ENCODE measurements at regions not wholly inside any gene's neighbourhood (a gene's known extent, or its start where the extent isn't known, plus 50 kb on each side); places are given as distances from the start of the nearest gene placed in this dataset.

DNA sequence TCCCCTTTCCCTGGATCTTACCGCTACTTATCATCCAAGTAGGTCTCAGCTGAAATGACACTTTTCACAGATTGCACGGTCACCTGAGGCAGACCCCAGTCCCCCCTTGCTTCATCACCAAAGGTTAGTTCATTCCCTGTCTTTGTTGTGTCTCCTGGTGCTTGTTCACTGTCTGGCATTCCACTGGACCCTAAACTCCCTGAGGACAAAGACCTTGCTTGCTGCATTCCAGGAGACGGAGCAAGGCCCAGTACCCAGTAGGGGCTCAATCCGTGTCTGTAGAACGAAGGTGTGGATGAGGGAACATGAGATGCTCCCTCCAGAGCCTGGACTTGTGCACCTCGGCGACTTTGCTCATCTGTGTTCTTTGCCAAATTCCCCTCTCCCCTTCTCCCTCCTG lies 160.0 kb downstream of the RAB11FIP2 start:
- no peak for FAIRE-seq

DNA sequence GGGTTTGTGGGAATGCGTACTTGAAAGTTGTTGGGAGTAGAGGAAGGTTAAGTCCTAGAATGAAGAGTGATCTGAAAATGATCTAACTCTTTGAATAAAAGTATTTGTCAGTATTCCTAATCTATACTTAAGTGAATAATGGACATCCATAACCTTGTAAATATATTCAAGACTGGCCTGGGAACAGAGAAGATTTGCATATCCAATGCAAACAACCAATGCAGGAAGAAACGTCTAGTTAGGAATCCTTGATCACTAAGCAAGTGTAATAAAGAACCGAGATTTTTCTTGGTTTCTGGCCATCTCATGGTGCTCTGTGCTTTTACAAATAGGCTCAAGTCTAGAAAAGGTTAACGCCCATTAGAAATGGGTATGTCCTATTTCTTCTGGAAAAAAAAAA lies 157.1 kb downstream of the RAB11FIP2 start:
- no peak for FAIRE-seq

DNA sequence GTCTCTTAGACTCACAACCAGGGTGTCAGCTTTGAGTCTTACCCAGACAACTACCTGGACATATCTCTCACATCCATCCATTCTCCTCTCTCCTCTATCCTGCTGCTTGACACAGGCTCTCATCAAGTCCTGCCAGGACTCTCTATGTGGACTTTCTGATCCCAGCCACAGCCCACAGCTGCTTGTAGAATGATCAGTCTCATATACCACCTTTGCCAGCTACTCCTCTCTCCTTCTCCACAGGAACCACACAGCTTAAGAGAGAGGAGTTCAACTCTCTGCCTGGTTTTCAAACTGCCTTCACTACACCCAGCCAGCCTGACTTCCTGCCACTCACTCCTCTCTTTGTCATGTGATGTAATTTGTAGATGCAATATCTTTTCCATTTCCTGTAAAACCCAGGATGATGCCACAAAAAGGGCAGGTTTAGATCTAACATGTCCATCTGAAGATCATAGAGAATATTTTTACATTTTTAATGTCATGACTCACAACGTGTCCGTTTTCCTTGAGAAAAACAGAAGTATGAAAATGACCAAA lies 154.0 kb downstream of the RAB11FIP2 start:
- FAIRE-seq, result no peak

DNA sequence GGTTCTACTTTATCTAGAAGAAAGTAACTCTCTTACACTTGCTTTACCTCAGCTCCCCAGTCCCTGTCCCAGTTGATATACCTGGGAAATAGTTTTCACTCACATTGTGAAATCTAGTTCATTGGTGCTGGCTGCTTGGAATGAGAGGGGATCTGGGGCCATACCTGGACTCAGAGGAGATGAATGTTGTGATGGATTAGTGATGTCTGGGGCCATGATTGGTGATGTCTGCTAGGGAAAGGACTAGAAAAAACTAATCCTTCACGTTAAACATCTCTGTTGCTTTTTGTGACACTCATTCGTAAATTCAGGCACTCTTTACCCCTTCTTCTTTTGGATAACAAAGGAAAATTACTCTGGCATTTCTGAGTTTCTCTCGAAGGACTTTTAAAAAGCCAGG lies 152.4 kb downstream of the RAB11FIP2 start:
- FAIRE-seq, result no peak

DNA sequence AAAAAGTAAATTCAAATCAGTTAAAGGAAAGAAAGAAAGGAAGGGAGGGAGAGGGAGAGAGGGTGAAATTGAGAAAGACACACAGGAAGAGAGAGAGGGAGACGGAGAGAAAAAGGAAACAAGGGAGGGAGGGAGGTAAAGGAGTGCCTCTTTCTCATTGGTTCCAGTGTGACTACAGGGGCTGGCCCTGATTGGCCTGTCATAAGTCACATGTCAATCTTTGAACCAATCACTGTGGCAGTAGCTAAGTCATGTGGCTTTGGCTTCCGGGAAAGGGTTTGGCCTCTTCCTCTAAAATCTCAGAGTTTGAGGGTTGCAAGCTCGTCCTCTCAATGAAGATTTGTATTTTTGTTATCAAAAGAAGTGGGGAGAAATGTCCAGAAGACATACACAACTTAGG lies 150.2 kb downstream of the RAB11FIP2 start:
- FAIRE-seq, result no peak

DNA sequence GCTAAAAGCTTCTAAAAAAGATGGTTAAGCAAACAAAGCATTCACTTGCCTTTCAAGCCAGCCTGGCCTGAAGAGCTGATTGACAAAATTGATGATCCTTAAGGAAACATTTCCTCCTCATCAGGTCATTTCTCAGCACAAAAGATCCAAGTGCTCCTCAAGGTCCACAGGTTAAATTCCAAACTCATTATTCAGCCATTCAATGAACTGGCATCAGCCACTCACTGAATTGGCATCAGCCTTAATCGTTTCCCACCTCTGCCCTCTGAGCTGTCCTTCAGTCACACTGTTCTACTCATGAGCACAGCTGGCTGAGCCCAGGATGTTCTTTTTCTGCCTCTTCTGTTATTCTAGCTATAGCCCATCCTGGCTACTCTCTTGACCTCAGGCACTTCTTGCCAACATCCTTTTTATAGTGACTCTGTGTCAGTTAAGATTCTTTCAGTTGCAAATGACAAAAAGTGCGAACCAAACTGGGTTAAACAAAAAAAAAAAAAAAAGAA lies 147.5 kb downstream of the RAB11FIP2 start:
- FAIRE-seq, result no peak

DNA sequence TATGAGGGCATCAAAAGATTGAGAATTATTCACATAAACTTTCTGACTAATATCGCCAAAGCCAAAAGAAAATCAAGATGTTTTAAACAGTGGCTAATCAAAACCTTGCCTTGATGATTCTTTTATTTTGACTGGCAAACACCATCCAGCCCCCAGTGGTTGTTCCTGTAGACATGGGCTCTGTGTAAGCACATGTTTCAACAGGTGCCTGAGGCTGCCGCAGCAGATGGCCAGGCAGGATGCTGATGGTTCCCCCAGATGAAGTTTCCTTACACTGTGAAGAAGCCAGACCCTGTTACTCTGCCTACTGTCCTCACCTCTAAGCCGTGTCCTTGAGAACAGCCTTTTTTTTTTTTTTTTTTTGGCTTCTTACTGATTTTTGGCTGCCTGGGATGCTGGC lies 146.5 kb downstream of the RAB11FIP2 start:
- no peak for FAIRE-seq

DNA sequence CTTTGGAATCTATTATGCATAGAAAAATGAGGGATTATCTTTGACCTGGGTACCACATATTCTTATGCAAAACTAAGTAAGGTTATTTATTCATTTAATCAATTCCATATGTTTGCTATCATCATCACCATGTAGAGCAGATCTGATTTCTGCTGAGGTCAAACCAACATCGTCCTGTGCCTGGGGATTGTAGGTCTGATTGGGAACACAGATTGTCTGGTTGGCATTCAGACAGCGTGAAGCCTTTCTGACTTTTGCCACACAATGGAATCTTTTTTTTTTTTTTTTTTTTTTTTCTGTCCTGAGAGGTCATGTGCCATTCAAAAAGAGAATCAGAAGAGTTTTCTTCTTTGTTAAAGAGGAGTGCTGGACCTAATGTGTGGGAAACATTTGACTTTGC lies 142.9 kb downstream of the RAB11FIP2 start:
- FAIRE-seq, result no peak

DNA sequence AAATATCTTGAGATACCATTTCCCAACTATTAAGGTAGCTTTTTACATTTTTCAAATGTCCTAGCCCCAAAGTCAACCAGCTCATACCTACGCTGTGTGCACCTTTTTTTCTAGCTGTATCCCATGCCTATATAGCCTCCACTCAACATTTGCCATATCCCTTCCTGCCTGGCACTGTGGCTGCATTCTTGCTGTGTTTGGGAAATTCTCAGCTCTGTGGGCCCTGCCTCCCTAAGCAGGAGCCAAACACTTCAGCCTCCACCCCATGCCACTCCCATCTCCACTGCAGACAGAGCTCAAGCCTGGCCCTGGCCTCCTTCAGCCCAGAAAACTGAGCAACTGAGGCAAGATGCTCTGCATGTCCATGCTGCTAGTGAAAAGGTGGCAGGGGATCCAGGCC lies 141.3 kb downstream of the RAB11FIP2 start:
- FAIRE-seq, result no peak

DNA sequence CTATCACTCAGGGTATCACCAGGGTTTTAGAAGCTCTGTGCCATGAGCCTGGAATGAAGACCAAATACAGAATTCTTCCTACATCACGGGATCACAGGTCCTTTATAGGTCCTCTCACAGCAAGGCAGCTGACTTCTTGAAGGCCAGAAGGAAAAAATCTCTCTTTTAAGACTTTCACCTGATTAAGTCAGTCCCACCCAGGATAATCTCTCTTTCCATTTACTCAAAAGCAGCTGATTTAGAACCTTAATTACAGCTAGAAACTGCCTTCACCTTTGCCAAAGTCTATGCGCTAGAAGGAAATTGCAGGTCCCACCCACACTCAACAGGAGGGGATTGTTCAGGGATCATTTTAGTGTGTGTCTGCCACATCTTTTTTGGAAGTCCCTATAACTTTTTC lies 135.1 kb downstream of the RAB11FIP2 start:
- no peak for FAIRE-seq

DNA sequence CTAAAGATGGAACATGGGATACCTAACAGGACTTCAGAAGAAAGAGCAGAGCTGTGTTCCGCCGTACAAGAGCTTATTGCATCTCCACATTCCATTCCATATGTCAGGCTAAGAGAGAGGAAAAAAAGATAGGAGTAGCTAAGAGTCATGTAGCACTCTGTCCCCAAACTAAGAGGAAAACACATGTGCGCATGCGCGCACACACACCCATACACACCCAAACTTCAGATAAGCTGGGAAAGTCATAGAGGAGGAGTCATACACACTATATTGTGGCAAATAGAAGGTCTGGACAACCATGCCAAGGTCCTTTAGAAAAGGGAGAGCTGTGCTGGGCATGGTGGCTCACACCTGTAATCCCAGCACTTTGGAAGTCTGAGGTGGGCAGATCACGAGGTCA lies 132.4 kb downstream of the RAB11FIP2 start:
- no peak for FAIRE-seq

DNA sequence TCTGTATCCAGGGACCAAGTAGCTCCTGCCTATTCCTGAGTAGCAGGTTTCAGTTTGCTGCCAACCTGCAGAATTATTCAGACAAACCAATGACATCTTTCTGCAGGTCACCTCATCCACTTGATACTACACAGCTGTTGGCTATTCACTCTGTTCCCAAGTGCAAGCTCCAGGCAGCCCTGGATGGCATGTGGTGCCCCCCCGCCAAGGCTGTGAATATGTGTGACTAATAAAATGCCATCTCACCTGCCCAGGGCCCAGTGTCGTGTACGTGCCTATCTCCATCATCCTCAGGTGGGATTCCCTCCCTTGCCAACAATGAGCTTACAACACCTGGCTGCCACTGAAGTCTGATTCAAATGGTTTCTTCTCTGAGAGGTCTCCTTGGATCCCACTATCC lies 125.8 kb downstream of the RAB11FIP2 start:
- FAIRE-seq, result no peak

DNA sequence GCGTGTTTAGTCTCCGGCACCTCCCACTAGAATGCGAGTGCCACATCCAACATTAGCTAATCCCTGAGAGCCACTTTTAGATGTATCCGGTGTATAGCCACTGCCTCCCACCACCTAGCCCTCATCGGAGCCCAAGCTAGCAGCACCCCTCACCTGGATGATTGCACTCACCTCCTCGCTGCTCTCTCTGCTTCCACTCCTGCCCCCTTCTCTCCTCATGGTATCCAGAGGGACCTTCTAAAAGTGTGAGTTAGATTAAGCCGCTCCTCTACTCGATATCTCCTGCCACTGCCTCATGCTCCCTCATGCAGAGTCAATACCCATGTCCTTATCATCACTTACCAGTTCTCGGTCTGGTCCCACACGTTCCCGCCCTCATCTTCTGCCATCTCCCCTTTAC lies 125.3 kb downstream of the RAB11FIP2 start:
- FAIRE-seq, result no peak

DNA sequence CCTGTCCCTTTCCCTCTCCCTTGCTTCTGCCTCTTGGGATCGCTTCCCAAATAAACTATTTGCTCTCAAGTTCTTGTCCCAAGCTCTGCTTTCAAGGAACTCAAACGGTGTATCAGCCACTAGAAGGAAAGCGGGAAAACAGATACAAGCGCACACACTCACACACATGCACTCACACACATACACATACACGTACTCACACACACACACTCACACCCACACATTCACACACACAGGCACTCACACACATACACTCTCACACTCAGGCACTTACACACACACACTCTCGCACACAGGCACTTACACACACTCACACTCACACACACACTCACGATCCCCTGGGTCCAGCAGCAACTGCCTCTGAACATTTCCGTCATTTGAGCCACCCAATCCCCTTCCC lies 121.9 kb downstream of the RAB11FIP2 start:
- FAIRE-seq, result no peak

DNA sequence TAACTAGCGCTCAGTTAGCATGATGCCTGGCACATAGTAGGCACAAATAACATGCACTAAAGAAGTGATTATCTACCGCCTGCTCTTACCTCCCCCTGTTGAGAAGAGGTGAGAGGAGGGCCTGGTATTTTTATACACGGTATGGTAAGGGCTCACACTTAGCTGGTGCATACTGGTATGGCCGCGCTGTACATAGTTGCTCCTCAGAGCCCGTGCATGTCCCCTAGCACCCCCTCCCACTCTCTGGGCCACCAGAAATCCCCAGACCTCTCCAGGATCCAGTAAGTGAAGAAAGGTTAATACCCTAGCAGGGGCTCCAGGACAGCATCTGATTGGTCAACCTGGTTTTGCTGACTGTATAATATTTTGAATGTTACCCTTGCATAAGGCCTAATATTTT lies 121.4 kb downstream of the RAB11FIP2 start:
- FAIRE-seq, result no peak

DNA sequence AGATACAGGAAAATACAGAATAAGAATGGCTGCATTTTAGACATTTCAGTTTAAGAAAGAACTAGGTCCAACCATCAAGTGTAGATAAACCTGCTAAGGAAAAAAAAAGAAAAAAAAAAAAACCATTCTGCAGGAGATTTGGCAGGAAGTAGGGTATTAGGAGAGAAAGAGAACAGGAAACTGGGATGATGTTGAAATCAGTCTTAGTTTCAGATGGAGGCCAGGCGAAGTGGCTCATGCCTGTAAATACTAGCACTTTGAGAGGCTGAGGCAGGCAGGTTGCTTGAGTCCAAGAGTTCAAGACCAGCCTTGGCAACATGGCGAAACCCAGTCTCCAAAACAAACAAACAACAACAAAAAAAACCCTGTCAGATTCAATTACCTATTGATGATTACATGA lies 120.2 kb downstream of the RAB11FIP2 start:
- FAIRE-seq, result no peak

DNA sequence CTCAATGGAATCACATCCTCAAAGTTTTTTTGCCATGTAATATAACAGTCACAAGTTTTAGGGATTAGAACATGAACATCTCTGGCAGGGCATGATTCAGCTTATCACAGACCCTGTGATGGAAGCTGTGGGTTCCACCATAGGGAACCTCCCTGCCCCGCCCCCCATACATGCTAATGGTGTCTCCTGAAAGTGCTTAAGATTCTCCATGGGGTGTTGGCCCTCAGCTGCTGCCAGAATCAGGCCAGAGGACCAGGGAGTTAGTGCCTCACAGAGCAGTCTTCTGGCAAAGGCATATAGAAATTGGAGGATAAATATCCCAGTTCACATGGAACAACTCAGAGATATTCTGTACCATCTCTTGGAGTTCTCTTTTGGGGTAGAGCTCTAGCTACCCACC lies 119.4 kb downstream of the RAB11FIP2 start:
- no peak for FAIRE-seq

DNA sequence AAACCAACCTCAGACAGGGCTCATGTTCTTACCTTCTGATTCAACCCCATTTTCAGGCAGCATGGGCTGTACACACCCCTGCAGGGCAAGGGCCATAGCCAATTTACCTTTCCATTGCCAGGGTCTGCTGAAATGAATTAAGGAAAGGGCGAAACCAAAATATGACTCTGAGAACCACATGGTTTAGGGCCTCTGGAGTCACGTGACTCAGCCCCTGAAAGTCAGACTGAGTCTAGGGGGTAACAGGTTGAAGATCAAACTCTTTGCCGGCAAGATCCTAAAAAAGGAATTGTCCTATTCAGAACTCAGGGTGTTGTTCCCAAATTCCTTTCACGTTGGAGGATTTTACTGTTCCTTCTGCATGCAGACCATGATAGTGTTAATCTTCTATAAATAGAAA lies 118.9 kb downstream of the RAB11FIP2 start:
- no peak for FAIRE-seq

DNA sequence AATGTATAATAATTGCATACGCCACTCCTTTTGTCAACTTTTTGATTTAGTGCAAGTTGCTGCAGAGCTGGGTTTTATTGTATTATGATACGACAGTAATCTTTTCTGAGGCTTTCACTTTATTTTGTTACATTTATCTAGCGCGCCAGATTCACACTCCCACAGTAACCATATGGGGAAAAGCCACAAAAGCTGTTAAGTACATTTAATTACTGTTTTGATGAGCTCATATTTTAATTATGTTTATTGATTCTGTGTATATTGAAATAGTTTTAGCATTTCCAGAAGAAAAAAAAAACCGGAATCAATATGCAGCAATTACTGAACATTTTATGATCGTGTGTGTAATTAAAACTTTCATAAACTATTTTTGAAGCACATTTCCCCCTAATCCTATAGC lies 118.5 kb downstream of the RAB11FIP2 start:
- no peak for FAIRE-seq

DNA sequence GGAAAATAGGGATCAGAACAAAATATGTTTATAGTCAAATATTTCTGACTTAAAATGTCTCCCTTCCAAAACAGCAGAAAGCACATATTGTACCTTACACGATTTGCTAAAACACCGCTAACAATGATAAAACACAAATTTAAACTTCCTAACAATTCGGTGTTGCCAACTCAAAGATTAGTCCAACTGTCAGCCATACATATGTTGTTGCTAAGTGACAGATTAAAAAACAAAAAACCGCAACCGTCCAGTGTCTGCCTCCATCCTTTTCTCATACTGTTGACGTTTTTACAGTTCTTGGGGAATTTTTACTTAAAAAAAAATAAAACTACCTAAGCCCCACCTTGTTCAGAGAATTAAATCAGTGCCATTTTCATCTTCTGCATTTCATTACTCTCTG lies 118.0 kb downstream of the RAB11FIP2 start:
- FAIRE-seq, result no peak

DNA sequence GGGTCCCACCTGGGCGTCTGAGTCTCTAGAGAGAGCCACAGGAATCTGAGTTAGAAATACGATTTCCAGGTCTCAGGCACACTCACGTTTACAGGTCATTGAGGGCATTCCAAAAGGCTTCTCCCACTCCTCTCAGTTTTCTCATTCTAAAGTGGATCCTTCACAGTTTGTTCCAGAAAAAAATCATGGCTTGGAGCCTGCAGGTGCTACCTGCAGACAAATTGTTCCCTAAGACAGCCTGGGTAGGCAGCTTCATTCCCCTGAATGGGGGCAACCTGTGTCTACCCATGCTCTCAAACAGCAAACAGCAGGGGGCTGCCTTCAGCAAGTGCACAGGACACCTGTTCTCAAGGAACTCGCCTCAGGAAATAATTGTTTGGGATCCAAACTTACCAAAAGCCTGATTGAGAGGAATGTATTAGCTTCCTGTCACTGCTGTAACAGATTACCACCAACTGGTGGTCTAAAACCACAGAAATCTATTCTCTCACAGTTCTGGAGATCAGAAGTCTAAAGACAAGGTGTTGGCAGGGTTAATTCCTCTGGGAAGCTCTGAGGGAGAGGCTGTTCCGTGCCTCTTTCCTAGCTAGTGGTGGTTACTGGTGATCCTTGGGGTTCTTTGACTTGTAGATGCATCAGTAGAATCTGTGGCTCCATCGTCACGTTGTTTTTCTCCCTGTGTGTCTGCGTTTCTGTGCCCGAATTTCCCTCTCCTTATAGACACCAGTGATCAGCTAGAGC lies 117.2 kb downstream of the RAB11FIP2 start:
- FAIRE-seq, result no peak

DNA sequence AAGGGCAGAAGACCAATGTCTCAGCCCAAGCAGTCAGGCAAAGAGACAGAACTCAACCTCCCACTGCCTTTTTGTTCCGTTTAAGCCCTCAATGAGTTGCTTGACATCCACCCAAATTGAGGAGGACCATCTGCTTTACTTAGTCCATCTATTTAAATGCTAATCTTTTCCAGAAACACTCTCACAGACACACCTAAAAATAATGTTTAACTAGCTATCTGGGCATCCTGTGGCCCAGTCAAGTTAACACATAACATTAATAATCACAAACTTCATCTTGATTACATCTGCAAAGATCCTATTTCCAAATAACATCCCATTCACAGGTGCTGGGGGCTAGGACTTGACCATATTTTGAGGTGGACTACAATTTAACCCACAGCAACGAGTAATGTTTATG lies 115.7 kb downstream of the RAB11FIP2 start:
- FAIRE-seq, result no peak

DNA sequence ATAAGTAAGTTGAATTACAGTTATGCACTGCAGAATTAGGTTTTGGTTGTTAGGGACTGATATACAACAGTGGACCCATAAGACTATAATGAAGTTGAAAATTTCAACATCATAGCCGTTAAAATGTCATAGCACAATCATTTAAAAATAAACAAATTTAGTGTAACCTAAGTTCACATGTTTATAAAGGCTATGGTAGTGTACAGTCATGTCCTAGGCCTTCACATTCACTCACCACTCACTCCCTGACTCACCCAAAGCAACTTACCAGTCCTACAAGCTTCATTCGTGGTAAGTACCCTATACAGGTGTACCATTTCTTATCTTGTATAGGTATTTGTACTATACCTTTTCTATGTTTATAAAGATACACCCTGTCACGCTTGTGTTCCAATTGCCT lies 113.7 kb downstream of the RAB11FIP2 start:
- FAIRE-seq, result no peak

DNA sequence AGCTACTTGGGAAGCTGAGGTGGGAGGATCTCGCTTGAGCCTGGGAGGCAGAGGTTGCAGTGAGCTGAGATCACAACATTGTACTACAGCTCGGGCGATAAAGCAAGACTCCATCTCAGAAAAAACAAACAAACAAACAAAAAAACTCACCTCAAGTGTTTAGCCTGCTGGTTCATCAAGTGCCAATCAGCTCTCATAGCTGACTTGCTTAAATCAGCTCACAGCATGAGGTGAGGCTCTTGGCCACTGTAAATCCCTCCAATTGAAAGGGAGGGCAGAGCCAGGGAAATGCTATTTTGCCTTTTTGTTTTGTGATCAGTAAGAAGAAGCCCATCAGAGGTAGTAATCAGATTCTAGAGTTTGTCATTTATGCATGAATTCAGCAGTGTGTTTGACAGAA lies 112.3 kb downstream of the RAB11FIP2 start:
- FAIRE-seq, result no peak

DNA sequence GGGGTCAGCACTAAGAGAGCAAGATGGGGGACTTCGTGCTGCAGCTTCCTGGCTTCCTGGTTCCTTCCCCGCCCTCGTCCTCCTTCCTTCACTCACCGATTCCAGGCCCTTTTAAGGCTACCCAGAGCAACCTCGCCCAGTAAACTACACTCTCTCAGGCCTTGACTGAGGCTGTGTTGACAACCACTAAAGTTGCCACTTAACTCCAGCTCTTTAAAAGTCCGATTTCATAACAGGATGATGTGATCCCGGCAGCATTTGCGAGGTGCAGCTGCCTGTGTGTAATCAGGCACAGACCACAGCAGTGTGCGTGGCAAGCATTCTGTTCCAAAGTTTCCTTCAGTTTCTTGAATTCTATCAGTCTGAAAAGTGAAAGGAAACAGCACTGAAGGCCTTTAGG lies 110.6 kb downstream of the RAB11FIP2 start:
- FAIRE-seq, result no peak
